Kidney glomerular epithelial cell (primary cell): ENCODE measurements at regions not wholly inside any gene's neighbourhood (a gene's known extent, or its start where the extent isn't known, plus 50 kb on each side); places are given as distances from the start of the nearest gene placed in this dataset.
"Not testable (repeated sequence)": the region's sequence is repeated elsewhere in the genome, so short reads cannot be mapped to it uniquely, and the experiment has no call there.

ENCODE experiments used
- DNase-seq: peaks from one replicate; lab custom pipeline; 2025; lab: John Stamatoyannopoulos, UW

DNA sequence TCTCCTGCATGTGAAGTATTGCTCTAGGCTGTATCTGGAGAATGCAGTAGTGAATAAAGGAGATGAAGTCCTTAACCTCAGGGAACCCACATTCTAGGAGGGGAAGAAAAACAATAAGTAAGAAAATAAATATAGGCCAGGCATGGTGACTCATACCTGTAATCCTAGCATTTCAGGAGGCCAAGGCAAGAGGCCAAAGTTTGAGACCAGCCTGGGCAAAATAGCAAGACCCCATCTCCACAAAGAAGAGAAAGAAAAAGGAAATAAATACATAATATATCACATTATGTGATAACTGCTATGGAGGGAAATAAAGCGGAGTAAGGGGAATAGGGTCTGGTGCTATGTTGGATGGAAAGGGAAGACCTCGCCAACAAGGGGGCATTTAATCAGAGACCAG lies 94.0 kb downstream of the QRSL1 start:
- DNase-seq, result not testable (repeated sequence)

DNA sequence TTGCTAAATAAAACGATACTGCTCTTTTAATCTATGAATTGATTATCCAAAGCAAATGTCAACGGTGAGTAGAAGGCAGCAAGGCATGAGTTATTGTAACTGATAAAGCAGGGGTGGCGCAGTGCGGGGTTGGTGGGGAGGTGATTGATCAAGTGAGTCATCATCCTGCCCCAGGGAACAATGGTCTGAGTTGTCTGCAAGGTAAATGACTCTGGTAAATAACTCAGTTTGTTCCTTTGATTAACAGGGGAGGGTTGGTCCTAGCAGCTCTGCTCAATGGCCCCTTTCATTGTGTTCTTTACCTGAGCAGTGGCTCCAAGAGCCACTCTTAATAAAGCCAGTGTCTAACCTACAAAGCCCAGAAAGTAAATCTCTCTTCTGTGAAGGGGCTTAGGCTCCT lies 91.8 kb downstream of the QRSL1 start:
- not testable (repeated sequence) for DNase-seq
